ENCODE measurements at regions not wholly inside any gene's neighbourhood (a gene's known extent, or its start where the extent isn't known, plus 50 kb on each side); places are given as distances from the start of the nearest gene placed in this dataset.

DNA sequence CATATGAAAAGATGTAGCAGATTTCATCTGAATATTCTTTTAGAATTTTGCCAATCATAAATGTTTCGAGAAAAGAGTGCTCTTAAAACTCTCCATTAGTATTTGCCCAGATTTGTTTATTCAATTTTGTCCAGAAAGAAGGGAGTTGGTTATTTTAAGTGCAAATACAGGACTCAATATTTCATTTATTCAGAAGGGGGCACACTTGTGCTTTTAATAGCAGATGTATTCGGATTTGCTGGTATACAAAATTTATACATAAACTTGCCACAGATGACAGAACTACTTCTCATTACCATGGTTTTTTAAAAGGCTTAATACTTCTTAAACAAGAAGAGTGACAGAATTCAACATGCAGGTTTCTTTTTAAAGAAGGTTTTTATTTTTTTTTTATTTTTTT is 69.8 kb upstream of the GRM7 start:
- Histone ChIP-seq H3K36me3 (ENCODE audit: insufficient read depth, low read length) (no peaks in the 10 kb centered on the region), H3K9me3 (ENCODE audit: control insufficient read depth, insufficient read depth, low read length) (no peaks in the 10 kb centered on the region), H3K4me1 (ENCODE audit: insufficient read depth, low read length) (no peaks in the 10 kb centered on the region), H3K9ac (ENCODE audit: low read depth, low read length) (no peak overlapping the region)

DNA sequence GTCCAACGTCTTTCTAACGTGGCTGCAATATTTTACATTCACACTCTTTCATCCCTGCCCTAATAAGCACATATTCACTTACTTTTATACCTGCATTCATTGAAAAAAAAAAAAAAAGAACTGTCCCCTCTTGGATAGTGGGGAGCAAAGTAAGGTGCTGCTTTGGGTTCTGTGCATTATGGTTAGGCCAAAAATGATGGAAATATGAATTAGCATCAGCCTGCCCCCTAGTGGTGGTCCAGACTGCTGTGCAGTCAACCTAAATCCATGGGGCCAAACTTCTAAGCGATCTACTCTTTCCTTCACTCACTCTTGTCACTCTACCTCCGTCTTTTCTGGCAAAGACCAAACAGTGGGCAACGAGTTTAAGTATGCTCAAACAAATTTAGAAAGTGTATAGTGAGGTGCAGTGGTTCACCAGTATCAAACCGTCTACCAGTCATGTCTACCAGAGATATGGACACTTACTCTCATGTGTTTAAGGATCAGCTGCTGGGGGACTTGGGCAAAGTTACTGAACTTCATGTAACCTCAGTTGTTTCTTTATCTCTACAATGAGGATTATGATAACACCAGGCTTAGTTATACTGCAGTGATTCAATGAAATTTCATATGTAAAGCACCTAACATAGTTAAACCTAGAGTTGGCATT is 61.5 kb upstream of the GRM7 start:
- Histone ChIP-seq H3K36me3 (ENCODE audit: insufficient read depth, low read length) (no peaks in the 10 kb centered on the region), H3K4me1 (ENCODE audit: insufficient read depth, low read length) (no peaks in the 10 kb centered on the region), H3K9me3 (ENCODE audit: control insufficient read depth, insufficient read depth, low read length) (no peaks in the 10 kb centered on the region), H3K9ac (ENCODE audit: low read depth, low read length) (no peak overlapping the region)

DNA sequence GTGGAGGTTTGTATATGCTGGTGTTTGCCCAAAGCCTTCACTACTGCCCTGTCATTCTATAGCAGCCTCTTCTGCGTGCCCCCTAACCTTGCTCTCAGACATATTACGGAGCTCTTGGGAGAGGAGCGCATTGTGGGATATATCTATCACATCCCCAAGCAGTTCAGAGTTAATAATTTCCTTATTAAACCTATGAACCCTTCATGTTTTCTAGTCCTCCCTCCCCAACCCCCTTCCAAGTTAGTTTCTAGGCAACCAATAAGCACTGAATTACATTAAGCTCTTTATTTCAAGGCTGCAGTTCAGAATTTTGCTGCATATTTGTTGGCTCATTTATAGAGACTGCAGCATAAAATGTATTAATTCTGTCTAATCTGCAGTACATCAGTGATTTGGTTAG is 57.3 kb upstream of the GRM7 start:
- H3K4me1 ChIP-seq (ENCODE audit: insufficient read depth, low read length), result no peaks in the 10 kb centered on the region
- no peaks in the 10 kb centered on the region for H3K36me3 ChIP-seq (ENCODE audit: insufficient read depth, low read length)
- no peaks in the 10 kb centered on the region for H3K9me3 ChIP-seq (ENCODE audit: control insufficient read depth, insufficient read depth, low read length)
- no peak overlapping the region for H3K9ac ChIP-seq (ENCODE audit: low read depth, low read length)

DNA sequence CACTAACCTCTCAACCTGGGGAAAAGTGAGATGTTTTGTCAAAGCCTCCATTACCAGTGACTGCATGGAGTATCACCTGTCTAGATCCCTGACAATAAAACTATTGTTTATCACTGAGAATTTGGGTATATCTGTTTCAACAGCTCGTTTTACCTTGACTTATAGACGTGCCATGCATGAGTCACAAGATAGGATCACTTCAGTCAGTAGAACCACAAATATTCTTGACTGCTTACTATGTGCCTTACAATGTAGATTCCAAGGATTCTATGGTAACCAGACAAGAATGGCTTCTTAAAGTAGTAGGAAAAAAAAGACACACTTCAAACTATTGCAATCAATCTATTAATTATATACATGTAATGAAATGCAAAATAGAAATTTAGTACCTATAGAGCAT is 55.7 kb upstream of the GRM7 start:
- H3K9ac ChIP-seq (ENCODE audit: low read depth, low read length), result no peak overlapping the region
- no peaks in the 10 kb centered on the region for H3K9me3 ChIP-seq (ENCODE audit: control insufficient read depth, insufficient read depth, low read length)
- no peaks in the 10 kb centered on the region for H3K36me3 ChIP-seq (ENCODE audit: insufficient read depth, low read length)
- H3K4me1 ChIP-seq (ENCODE audit: insufficient read depth, low read length), result no peaks in the 10 kb centered on the region

DNA sequence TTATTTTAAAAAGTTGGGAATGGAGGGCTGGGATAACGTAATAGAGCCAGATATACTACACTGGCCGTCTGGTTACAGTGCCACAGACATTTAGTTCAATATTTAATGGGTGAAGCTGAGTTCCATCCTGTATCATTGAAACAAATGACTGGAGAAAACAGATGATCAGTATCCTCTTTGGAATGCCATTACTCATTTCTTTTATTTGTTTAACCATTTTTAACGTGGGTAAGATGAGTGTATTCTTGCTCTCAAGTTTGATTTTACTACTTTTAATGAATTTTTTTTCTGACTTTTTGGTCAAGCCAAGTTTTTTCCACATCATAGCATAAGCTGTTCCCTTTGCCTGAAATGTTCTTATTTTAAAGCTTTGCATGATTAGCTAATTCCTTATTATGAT is 53.9 kb upstream of the GRM7 start:
- Histone ChIP-seq H3K36me3 (ENCODE audit: insufficient read depth, low read length) (no peaks in the 10 kb centered on the region), H3K9ac (ENCODE audit: low read depth, low read length) (no peak overlapping the region), H3K4me1 (ENCODE audit: insufficient read depth, low read length) (no peaks in the 10 kb centered on the region), H3K9me3 (ENCODE audit: control insufficient read depth, insufficient read depth, low read length) (no peaks in the 10 kb centered on the region)

DNA sequence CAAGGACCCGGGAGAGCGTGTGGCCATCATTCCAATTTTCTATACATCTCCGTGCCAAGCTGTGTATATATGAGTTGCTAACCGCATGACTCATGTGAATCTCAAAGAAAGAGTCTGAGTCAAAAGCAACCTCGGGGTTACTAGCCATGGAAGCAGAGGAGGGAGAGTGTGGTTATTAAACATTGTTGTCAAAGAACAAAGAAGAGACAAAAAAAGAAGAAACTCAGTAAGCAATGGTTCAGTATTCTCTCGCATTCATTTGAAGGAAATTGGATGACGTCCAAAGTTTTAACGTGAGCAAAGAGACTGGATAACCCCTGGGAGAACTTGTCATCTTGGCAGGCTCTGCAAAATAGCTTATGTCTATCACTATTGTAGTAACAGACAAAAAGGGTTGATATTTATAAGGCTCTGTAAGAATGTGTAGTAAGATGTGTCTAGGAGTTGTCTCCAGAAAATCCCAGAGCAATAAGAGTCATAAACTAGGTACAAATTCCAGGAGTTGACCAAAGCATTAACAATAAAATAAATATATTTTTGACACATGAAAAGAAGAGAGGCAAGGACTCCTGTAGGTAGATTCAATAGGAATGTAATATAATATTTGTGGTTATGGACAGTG is 52.8 kb upstream of the GRM7 start:
- no peaks in the 10 kb centered on the region for H3K36me3 ChIP-seq (ENCODE audit: insufficient read depth, low read length)
- no peak overlapping the region for H3K9ac ChIP-seq (ENCODE audit: low read depth, low read length)
- H3K4me1 ChIP-seq (ENCODE audit: insufficient read depth, low read length), result no peaks in the 10 kb centered on the region
- no peaks in the 10 kb centered on the region for H3K9me3 ChIP-seq (ENCODE audit: control insufficient read depth, insufficient read depth, low read length)

DNA sequence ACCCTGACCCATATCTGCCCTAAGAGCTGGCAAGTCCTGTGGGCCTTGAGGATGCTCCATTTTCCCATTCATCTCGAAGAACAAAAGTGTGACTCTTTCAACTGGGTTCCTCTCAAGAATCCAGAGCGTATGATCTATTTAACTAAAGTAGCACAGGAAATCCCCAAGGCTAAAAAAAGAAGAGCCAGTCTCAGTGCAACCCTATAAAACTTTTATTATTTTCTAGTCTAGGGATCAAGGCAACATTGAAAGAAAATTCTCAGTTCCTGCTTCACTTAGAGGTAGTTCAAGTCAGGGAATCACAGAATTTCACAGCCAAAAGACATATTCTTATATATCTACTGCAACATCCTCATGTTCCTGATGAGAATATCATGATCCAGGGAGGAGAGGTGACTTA is 51.6 kb upstream of the GRM7 start:
- Histone ChIP-seq H3K4me1 (ENCODE audit: insufficient read depth, low read length) (no peaks in the 10 kb centered on the region), H3K36me3 (ENCODE audit: insufficient read depth, low read length) (no peaks in the 10 kb centered on the region), H3K9ac (ENCODE audit: low read depth, low read length) (no peak overlapping the region), H3K9me3 (ENCODE audit: control insufficient read depth, insufficient read depth, low read length) (no peaks in the 10 kb centered on the region)
